ENCODE measurements at regions not wholly inside any gene's neighbourhood (a gene's known extent, or its start where the extent isn't known, plus 50 kb on each side); places are given as distances from the start of the nearest gene placed in this dataset.

DNA sequence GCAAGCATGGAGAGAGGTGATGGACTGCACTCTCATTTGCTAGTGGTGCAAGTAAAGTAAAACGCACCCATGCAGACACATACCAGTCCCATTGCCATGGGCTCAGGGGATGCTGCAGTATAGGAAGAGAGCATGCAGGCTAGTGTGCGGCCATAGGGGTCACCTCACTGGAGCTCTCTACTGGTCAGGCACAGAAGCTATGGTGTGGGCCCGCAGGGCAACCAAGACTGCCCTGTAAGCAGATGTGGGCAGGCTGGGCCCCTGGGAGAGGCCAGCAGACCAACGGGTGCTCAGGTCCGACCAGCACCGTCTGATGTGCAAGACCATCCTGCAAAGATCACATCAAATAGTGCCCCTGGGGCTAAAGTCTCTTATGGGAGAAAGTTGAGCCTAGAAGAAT is 290.7 kb downstream of the HTR1B start:
- TF ChIP-seq POLR2AphosphoS5 (IDR thresholded peaks at IDR 0.05; ENCODE audit: low read depth, low read length) = no peak
- TF ChIP-seq POLR2A (IDR thresholded peaks at IDR 0.05; ENCODE audit: low read depth, low read length) = no peak
